HEK293 (cell line): ENCODE measurements at regions not wholly inside any gene's neighbourhood (a gene's known extent, or its start where the extent isn't known, plus 50 kb on each side); places are given as distances from the start of the nearest gene placed in this dataset.

Source experiments
- CTCF ChIA-PET: fragments of 350-600 bp; formaldehyde crosslinking; extraction: SDS; loops from one replicate; lab custom pipeline; 2021; ENCODE audit warnings: antibody characterized with exemption; lab: Yijun Ruan, JAX
- POLR2A ChIA-PET: fragments of 300-600 bp; formaldehyde crosslinking; extraction: SDS; loops from one replicate; lab custom pipeline; 2020; ENCODE audit warnings: antibody characterized with exemption, inconsistent platforms; lab: Yijun Ruan, JAX
- H3K27ac ChIP-seq: fragments of 200-500 bp; sonication (Bioruptor generic); 2 replicates; pipeline ENCODE4 v1.5.1; 2014; ENCODE audit warnings: low read depth, low read length, control low read depth, inconsistent platforms; ENCODE audit errors: extremely low read depth
- H3K36me3 ChIP-seq, 2 experiments: fragments of 200-500 bp in 1 of 2; sonication (Bioruptor generic) in 1 of 2; 1 replicate in 1 of 2; 2 replicates in 1 of 2; pipeline ENCODE4 v1.5.1; 2014 to 2017; ENCODE audit warnings: inconsistent platforms in 2 of 2, low read length in 2 of 2; ENCODE audit not compliant: control insufficient read depth in 2 of 2, insufficient read depth in 1 of 2
- H3K4me1 ChIP-seq: fragments of 200-500 bp; sonication (Bioruptor generic); 2 replicates; pipeline ENCODE4 v1.5.1; 2014; ENCODE audit warnings: mild to moderate bottlenecking, low read length, inconsistent platforms; ENCODE audit not compliant: control insufficient read depth, insufficient read depth
- H3K4me3 ChIP-seq: 2 replicates; pipeline ENCODE4 v1.5.1; 2011; ENCODE audit warnings: low read depth, mild to moderate bottlenecking, control low read depth, low read length, moderate library complexity
- H3K9me3 ChIP-seq: fragments of 200-500 bp; sonication (Bioruptor generic); 2 replicates; pipeline ENCODE4 v1.5.1; 2014; ENCODE audit warnings: low read depth, low read length, inconsistent platforms; ENCODE audit not compliant: control insufficient read depth, insufficient read depth
- FEZF1 ChIP-seq: fragments of 450-650 bp; formaldehyde crosslinking; IDR thresholded peaks from 2 replicates; pipeline ENCODE4 v1.5.1; 2016; ENCODE audit warnings: missing biosample characterization, missing genetic modification characterization
- GLI4 ChIP-seq: fragments of 450-650 bp; formaldehyde crosslinking; IDR thresholded peaks from 2 replicates; pipeline ENCODE4 v1.5.1; 2016; ENCODE audit warnings: missing biosample characterization, missing genetic modification characterization
- KLF17 ChIP-seq: fragments of 450-650 bp; formaldehyde crosslinking; IDR thresholded peaks from 2 replicates; pipeline ENCODE4 v1.5.1; 2016; ENCODE audit warnings: missing biosample characterization, missing genetic modification characterization
- KLF8 ChIP-seq: fragments of 450-650 bp; formaldehyde crosslinking; IDR thresholded peaks from 2 replicates; pipeline ENCODE4 v1.5.1; 2016; ENCODE audit warnings: missing biosample characterization, missing genetic modification characterization
- KLF9 ChIP-seq: fragments of 450-650 bp; formaldehyde crosslinking; IDR thresholded peaks from 2 replicates; pipeline ENCODE4 v1.5.1; 2016; ENCODE audit warnings: missing biosample characterization, missing genetic modification characterization, low read depth
- MYNN ChIP-seq: fragments of 450-650 bp; formaldehyde crosslinking; IDR thresholded peaks from 2 replicates; pipeline ENCODE4 v1.5.1; 2016; ENCODE audit warnings: missing biosample characterization, missing genetic modification characterization, borderline replicate concordance
- PRDM4 ChIP-seq: fragments of 450-650 bp; formaldehyde crosslinking; IDR thresholded peaks from 2 replicates; pipeline ENCODE4 v1.5.1; 2017; ENCODE audit warnings: missing biosample characterization, missing genetic modification characterization
- SALL2 ChIP-seq: fragments of 450-650 bp; formaldehyde crosslinking; IDR thresholded peaks from 2 replicates; pipeline ENCODE4 v1.5.0; 2017; ENCODE audit warnings: missing biosample characterization, mild to moderate bottlenecking, missing genetic modification characterization, borderline replicate concordance
- ZFP69B ChIP-seq: fragments of 450-650 bp; formaldehyde crosslinking; IDR thresholded peaks from 2 replicates; pipeline ENCODE4 v1.5.1; 2016; ENCODE audit warnings: missing biosample characterization, missing genetic modification characterization
- ZNF148 ChIP-seq: fragments of 450-650 bp; formaldehyde crosslinking; IDR thresholded peaks from 2 replicates; pipeline ENCODE4 v1.5.0; 2017; ENCODE audit warnings: missing biosample characterization, missing genetic modification characterization, borderline replicate concordance
- ZNF155 ChIP-seq: fragments of 450-650 bp; formaldehyde crosslinking; IDR thresholded peaks from 2 replicates; pipeline ENCODE4 v1.5.1; 2016; ENCODE audit warnings: missing biosample characterization, missing genetic modification characterization
- ZNF24 ChIP-seq: fragments of 450-650 bp; formaldehyde crosslinking; IDR thresholded peaks from 2 replicates; pipeline ENCODE4 v1.5.1; 2016; ENCODE audit warnings: missing biosample characterization, missing genetic modification characterization
- ZNF416 ChIP-seq: fragments of 450-650 bp; formaldehyde crosslinking; IDR thresholded peaks from 2 replicates; pipeline ENCODE4 v1.5.1; 2016; ENCODE audit warnings: missing biosample characterization, missing genetic modification characterization
- ZNF555 ChIP-seq: fragments of 450-650 bp; formaldehyde crosslinking; conservative IDR thresholded peaks from 2 replicates; pipeline ENCODE4 v1.5.1; 2017; ENCODE audit warnings: missing biosample characterization, mild to moderate bottlenecking, missing genetic modification characterization, inconsistent platforms
- ZNF560 ChIP-seq: fragments of 450-650 bp; formaldehyde crosslinking; IDR thresholded peaks from 2 replicates; pipeline ENCODE4 v1.5.1; 2017; ENCODE audit warnings: missing biosample characterization, missing genetic modification characterization, borderline replicate concordance
- ZNF621 ChIP-seq: fragments of 450-650 bp; formaldehyde crosslinking; IDR thresholded peaks from 2 replicates; pipeline ENCODE4 v1.5.1; 2017; ENCODE audit warnings: missing biosample characterization, missing genetic modification characterization
- ZNF626 ChIP-seq: fragments of 450-650 bp; sonication (Bioruptor Pico); formaldehyde crosslinking; IDR thresholded peaks from 2 replicates; pipeline ENCODE4 v1.5.1; 2018; ENCODE audit warnings: missing biosample characterization, missing genetic modification characterization, inconsistent platforms
- ZNF639 ChIP-seq: fragments of 450-650 bp; formaldehyde crosslinking; IDR thresholded peaks from 2 replicates; pipeline ENCODE4 v1.5.1; 2016; ENCODE audit warnings: missing biosample characterization, missing genetic modification characterization
- ZNF701 ChIP-seq: fragments of 450-650 bp; formaldehyde crosslinking; IDR thresholded peaks from 2 replicates; pipeline ENCODE4 v1.5.1; 2016; ENCODE audit warnings: missing biosample characterization, missing genetic modification characterization
- TF ChIP-seq, protein P1 (sequence below): fragments of 450-650 bp; formaldehyde crosslinking; IDR thresholded peaks from 2 replicates; pipeline ENCODE4 v1.5.1; 2016; ENCODE audit warnings: missing biosample characterization, missing genetic modification characterization, low read depth

- ChIA-PET CTCF (no interaction called here), POLR2A (no interaction called here)
- Histone ChIP-seq H3K9me3 (no peaks in the 10 kb centered on the region), H3K27ac (no peak overlapping the region), H3K4me1 (no peaks in the 10 kb centered on the region), H3K4me3 (no peak overlapping the region), H3K36me3 (no peaks in the 10 kb centered on the region)
- TF ChIP-seq KLF17 (tag by site-specific recombination) = no peak
- TF ChIP-seq GLI4 = no peak
- no peak for TF ChIP-seq SALL2 (tag by site-specific recombination)
- TF ChIP-seq, protein P1, sequence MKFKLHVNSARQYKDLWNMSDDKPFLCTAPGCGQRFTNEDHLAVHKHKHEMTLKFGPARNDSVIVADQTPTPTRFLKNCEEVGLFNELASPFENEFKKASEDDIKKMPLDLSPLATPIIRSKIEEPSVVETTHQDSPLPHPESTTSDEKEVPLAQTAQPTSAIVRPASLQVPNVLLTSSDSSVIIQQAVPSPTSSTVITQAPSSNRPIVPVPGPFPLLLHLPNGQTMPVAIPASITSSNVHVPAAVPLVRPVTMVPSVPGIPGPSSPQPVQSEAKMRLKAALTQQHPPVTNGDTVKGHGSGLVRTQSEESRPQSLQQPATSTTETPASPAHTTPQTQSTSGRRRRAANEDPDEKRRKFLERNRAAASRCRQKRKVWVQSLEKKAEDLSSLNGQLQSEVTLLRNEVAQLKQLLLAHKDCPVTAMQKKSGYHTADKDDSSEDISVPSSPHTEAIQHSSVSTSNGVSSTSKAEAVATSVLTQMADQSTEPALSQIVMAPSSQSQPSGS (tag by site-specific recombination) = no peak
- no peak for TF ChIP-seq MYNN (tag by site-specific recombination)
- no peak for TF ChIP-seq ZNF24 (tag by site-specific recombination)
- no peak for TF ChIP-seq ZFP69B
- no peak for TF ChIP-seq KLF9 (tag by site-specific recombination)
- no peak for TF ChIP-seq ZNF701 (tag by site-specific recombination)
- TF ChIP-seq ZNF560 (tag by site-specific recombination) = no peak
- TF ChIP-seq ZNF621 (tag by site-specific recombination) = no peak
- TF ChIP-seq PRDM4 (tag by site-specific recombination) = no peak
- TF ChIP-seq ZNF416 = no peak
- TF ChIP-seq ZNF555 (tag by site-specific recombination) = no peak
- TF ChIP-seq ZNF626 (tag by site-specific recombination) = no peak
- no peak for TF ChIP-seq ZNF155 (tag by site-specific recombination)
- no peak for TF ChIP-seq FEZF1 (tag by site-specific recombination)
- no peak for TF ChIP-seq ZNF639 (tag by site-specific recombination)
- no peak for TF ChIP-seq KLF8 (tag by site-specific recombination)
- no peak for TF ChIP-seq ZNF148 (tag by site-specific recombination)
Measured at GRCh38 chr4:52197306-52197705, 146.2 kb downstream of the SPATA18 start.
